GM13976 (cell line): ENCODE measurements at regions not wholly inside any gene's neighbourhood (a gene's known extent, or its start where the extent isn't known, plus 50 kb on each side); places are given as distances from the start of the nearest gene placed in this dataset.

ENCODE experiments used
- DNase-seq: peaks from one replicate; pipeline ENCODE4 v3.0.0; 2012; ENCODE audit warnings: low spot score
- in situ Hi-C: fragments of 300-500 bp; cut with MboI; formaldehyde crosslinking; loops from one replicate; pipeline ENCODE4 v1.12.0; 2022; ENCODE audit warnings: low sequenced_read_pairs, mixed read lengths, inconsistent platforms; ENCODE audit not compliant: unreplicated experiment
- TF ChIP-seq, protein P1 (sequence below): IDR thresholded peaks from 2 replicates; pipeline ENCODE4 v1.5.1; 2012; ENCODE audit warnings: borderline replicate concordance, mild to moderate bottlenecking; ENCODE audit not compliant: insufficient read depth; ENCODE audit errors: extremely low read depth, missing control alignments, control extremely low read depth

DNA sequence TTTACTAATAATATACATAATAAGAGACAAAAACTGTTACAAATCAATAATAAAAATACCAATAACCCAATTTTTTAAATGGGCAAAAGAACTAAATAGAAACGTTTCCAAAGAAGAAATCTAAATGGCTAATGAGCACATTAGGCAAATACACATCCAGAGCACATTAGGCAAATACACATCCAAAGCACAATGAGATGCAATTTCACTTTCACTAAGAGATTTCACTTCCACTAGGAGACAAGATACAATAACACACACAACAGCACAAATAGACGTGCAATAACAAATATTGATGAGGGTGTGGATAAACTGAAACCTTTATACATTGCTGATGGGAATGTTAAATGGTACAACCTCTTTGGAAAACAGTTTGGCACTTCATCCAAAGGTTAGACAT lies 250.7 kb downstream of the ARAP2 start:
- in situ Hi-C loops: no loop called here
- TF ChIP-seq, protein P1, sequence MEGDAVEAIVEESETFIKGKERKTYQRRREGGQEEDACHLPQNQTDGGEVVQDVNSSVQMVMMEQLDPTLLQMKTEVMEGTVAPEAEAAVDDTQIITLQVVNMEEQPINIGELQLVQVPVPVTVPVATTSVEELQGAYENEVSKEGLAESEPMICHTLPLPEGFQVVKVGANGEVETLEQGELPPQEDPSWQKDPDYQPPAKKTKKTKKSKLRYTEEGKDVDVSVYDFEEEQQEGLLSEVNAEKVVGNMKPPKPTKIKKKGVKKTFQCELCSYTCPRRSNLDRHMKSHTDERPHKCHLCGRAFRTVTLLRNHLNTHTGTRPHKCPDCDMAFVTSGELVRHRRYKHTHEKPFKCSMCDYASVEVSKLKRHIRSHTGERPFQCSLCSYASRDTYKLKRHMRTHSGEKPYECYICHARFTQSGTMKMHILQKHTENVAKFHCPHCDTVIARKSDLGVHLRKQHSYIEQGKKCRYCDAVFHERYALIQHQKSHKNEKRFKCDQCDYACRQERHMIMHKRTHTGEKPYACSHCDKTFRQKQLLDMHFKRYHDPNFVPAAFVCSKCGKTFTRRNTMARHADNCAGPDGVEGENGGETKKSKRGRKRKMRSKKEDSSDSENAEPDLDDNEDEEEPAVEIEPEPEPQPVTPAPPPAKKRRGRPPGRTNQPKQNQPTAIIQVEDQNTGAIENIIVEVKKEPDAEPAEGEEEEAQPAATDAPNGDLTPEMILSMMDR: no peak
- DNase-seq: no peak

DNA sequence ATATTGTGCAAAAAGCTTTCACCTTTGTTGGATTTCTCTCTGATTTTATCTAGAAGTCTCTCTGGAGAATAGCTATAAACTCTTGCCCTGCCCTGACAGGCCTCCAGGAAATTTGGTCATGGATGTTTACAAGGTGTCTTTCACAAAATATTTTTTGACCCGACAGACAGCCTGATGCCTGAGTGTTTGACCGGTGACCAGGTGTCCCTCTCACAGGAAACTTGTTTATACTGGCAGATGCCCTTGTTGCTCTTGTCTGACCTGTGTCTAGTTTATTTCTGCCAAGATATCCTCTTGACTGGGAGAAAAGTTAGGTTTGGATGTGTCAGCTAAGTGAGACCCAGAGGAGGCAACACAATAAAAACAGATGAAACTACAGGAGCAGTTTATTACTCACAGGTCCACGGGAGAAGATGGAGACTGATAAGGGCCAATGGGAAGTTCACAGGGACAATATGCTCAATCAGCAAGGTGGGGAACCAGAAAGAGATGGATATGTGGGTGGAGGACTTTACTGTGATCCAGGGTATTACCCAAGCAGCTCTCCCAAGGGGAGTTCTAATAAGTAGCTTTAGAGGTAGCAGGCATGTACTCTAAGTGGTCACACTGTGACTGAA lies 243.3 kb downstream of the ARAP2 start:
- no peak for DNase-seq
- TF ChIP-seq, protein P1: no peak
- in situ Hi-C loops: no loop called here

DNA sequence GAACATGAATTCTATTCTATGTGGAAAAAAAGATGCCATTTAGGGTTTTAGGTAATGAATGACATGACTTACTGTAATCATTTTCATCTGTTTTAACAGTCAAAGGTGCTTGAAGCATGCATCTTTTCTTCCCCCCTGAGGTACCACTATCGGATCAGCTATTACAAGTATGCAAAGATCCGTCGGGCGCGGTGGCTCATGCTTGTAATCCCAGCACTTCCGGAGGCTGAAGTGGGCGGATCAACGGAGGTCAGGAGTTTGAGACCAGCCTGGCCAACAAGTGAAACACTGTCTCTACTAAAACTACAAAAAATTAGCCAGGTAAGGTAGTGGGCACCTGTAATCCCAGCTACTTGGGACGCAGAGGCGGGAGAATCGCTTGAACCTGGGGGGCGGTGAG lies 241.3 kb downstream of the ARAP2 start:
- in situ Hi-C loops: no loop called here
- TF ChIP-seq, protein P1: no peak
- no peak for DNase-seq

DNA sequence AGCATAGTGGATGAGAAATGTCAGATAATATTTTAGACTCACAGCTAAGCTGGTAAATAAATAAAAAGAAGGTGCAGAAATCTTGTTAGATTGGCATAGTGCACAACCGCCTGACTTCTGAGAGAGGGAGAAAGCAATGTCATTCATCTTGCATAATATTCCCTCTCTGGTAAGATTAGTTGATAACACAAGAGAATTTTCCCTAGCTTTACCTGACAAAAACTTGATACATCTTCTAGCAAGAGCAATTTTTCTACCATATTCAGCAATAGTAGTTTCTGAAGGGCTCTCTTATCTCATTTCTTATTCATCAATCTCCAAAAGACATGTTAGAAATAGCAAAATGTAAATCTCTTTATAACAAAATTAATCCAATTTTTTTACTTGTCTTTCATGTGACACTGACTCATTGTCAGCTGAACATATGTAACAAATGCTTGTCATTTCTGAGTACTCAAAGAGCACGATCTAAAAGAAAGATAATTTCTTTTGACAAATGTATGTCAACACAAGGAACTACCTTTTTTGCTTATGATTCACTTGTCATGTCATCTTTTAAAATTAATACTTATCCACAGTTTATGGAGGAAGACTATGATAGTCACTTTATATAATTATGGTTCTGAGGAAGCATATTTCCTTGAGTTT lies 240.0 kb downstream of the ARAP2 start:
- in situ Hi-C loops: no loop called here
- no peak for DNase-seq
- TF ChIP-seq, protein P1: no peak

DNA sequence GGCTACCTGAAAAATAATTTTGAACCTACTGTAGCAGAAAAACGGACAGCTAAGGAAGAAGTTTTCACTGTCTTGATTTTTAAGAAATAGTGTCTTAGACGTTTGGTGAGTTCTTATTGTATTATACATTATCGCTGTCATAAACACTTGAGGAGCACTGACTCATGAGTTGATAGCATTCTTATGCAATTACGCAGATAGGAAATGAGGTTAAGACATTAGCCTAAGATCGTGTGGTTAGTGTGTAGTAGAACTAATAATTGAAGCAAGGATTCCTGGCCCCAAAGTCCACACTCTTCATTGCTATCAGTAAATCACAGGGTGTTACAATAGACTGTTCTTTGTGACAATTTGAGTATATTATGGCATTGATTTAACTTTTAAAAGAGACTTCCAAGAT lies 238.1 kb downstream of the ARAP2 start:
- TF ChIP-seq, protein P1: no peak
- in situ Hi-C loops: no loop called here
- DNase-seq: no peak

DNA sequence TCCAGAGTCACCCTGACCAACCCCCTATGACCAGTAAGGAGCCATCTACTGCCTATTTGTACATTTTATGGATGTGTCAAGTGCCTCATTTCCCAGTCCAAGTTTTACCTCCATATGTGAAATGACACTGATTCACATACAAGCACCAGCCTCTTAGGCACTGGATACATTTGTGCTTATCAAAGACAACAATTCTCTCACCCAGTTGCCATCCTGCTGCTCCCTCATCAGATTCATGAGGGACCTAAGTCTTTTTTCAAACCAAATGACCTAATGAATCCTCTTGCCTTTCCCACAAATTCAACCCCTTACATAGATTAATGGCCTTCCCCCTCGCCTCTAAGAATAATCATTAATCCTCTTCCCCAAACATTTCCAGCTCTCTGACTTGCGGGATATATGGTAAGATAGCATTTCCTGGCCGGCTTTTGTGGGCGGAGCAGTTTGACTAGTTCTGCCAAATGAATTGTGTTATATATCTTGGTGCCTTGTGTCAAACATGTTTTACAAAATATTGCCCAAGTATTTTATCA lies 233.9 kb downstream of the ARAP2 start:
- in situ Hi-C loops: no loop called here
- no peak for DNase-seq
- TF ChIP-seq, protein P1: no peak
